CD4-positive, alpha-beta T cell (primary cell): ENCODE measurements at regions not wholly inside any gene's neighbourhood (a gene's known extent, or its start where the extent isn't known, plus 50 kb on each side); places are given as distances from the start of the nearest gene placed in this dataset.
"Not testable (repeated sequence)": the region's sequence is repeated elsewhere in the genome, so short reads cannot be mapped to it uniquely, and the experiment has no call there.

Experiments
- ATAC-seq: fragments of 200-7000 bp; cut with Tn5 transposase; one replicate; pipeline ENCODE4 v1.10.0; 2022; ENCODE audit warnings: mild to moderate bottlenecking; ENCODE audit not compliant: poor library complexity
- CTCF ChIA-PET: fragments of 350-600 bp; sonication (Branson Sonifier 250); formaldehyde crosslinking; loops from one replicate; lab custom pipeline; 2021; ENCODE audit warnings: antibody characterized with exemption, inconsistent platforms; lab: Charles Lee
- POLR2A ChIA-PET: fragments of 350-600 bp; sonication (Branson Sonifier 250); formaldehyde crosslinking; loops from one replicate; lab custom pipeline; 2021; ENCODE audit warnings: antibody characterized with exemption, inconsistent platforms; lab: Charles Lee
- DNase-seq, 14 experiments: peaks; one replicate each; pipeline ENCODE4 v3.0.0-alpha.2; 2013 to 2020; ENCODE audit warnings: mixed read lengths in 2 of 14
- H3K27ac ChIP-seq, 2 donors: one replicate each; pipeline versions ENCODE4 v1.5.1 to v1.7.0; 2013; ENCODE audit warnings: low read length in 2 of 2, low read depth in 1 of 2, mild to moderate bottlenecking in 1 of 2
- H3K27me3 ChIP-seq, 2 experiments: 1 replicate in 1 of 2; 2 replicates in 1 of 2; pipeline versions ENCODE4 v1.6.1 to v1.7.0; 2013; ENCODE audit warnings: low read length in 2 of 2, control low read depth in 1 of 2, mild to moderate bottlenecking in 1 of 2, moderate library complexity in 1 of 2; ENCODE audit not compliant: insufficient read depth in 2 of 2, control insufficient read depth in 1 of 2
- H3K36me3 ChIP-seq: one replicate; pipeline ENCODE4 v1.6.1; 2013; ENCODE audit warnings: low read length, control low read depth; ENCODE audit not compliant: insufficient read depth
- H3K4me1 ChIP-seq: one replicate; pipeline ENCODE4 v1.6.1; 2013; ENCODE audit warnings: low read length, control low read depth; ENCODE audit not compliant: insufficient read depth
- H3K4me3 ChIP-seq: one replicate; pipeline ENCODE4 v1.5.1; 2013; ENCODE audit warnings: mild to moderate bottlenecking, low read length, moderate library complexity
- H3K9me3 ChIP-seq, 2 experiments: 1 replicate in 1 of 2; 2 replicates in 1 of 2; pipeline versions ENCODE4 v1.6.1 to v1.7.0; 2013; ENCODE audit warnings: low read length in 2 of 2, mild to moderate bottlenecking in 2 of 2, control low read depth in 1 of 2, moderate library complexity in 1 of 2; ENCODE audit not compliant: control insufficient read depth in 1 of 2, insufficient read depth in 1 of 2
- H3K27ac Mint-ChIP-seq: one replicate; pipeline ENCODE4 v1.8.0; 2020; ENCODE audit warnings: mixed read lengths
- H3K27me3 Mint-ChIP-seq: one replicate; pipeline ENCODE4 v1.8.0; 2021; ENCODE audit warnings: mixed read lengths
- H3K36me3 Mint-ChIP-seq: one replicate; pipeline ENCODE4 v1.8.0; 2021; ENCODE audit warnings: low read depth, mixed read lengths
- H3K4me1 Mint-ChIP-seq: one replicate; pipeline ENCODE4 v1.8.0; 2021; ENCODE audit warnings: low read depth, mixed read lengths
- H3K4me3 Mint-ChIP-seq: one replicate; pipeline ENCODE4 v1.8.0; 2020; ENCODE audit warnings: mild to moderate bottlenecking, mixed read lengths
- H3K9me3 Mint-ChIP-seq: one replicate; pipeline ENCODE4 v1.8.0; 2020; ENCODE audit warnings: mixed read lengths
- intact Hi-C, 2 experiments: fragments of 100-400 bp; cut with DNase I in 1 of 2; cut with micrococcal nuclease in 1 of 2; formaldehyde crosslinking; loops; one replicate each; pipeline versions ENCODE4 v1.15.1 to v1.9.0; 2023 to 2025; cut with DNase I, micrococcal nuclease
- TF ChIP-seq, protein P1 (sequence below): fragments of 200-600 bp; IDR thresholded peaks from one replicate; pipeline ENCODE4 v1.8.0; 2022; ENCODE audit warnings: antibody characterized with exemption, mild to moderate bottlenecking

DNA sequence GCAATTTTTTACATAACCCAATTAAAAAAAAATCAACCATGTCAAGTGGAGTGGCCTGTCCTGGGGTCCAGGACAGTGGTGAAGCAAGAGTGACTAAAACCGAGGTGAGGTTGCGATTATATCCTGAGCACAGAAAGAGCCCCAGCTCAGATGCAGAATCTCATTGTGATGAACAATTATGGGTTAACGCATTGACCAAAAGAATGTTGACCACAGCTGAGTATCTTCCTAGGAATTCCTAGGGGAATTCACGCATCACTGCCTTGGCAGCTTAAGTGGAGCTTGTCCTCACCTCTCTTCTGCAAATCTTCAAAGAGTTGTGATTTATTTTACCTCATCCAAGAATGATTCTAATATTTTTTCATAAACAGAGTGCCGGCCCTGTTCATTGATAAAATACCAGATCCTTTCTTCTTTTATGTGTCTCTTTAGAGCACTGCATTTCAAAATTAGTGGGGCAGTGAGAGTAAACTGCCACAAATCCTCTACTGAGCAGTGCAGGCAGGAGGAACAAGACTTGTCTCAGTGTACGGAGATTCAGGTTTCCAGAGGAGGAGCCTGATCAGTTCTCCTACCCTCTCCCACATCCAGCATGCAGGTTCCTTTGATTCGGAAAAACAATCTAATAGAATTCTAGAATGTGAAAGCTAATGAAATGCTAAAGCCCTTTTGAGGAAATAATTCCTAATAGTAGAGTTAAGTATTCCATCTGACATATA lies 60.1 kb upstream of the ZNF184 start:
- CTCF ChIA-PET: interaction anchor here (1.0 kb wide), 1 partner anchor 10 kb away, joined by 3 read pairs; no protein-coding TSS in a partner anchor
- Mint-ChIP-seq H3K4me3 (no peak overlapping the region), H3K36me3 (no peaks in the 10 kb centered on the region), H3K9me3 (no peaks in the 10 kb centered on the region), H3K27me3 (peaks cover 78% of the 10 kb centered on the region), H3K4me1 (no peaks in the 10 kb centered on the region), H3K27ac (no peak overlapping the region)
- no peak for ATAC-seq
- intact Hi-C loops: no loop called here
- Histone ChIP-seq H3K27me3 (peaks cover 10 to 33% of the 10 kb centered on the region in 2 experiments), H3K4me3 (no peak overlapping the region), H3K9me3 (no peaks in the 10 kb centered on the region), H3K4me1 (no peaks in the 10 kb centered on the region), H3K36me3 (no peaks in the 10 kb centered on the region), H3K27ac (no peak overlapping the region)
- no peak for DNase-seq
- POLR2A ChIA-PET: interaction anchor here (0.6 kb wide), 1 partner anchor 29 kb away, joined by 3 read pairs; no protein-coding TSS in a partner anchor
- TF ChIP-seq, protein P1, sequence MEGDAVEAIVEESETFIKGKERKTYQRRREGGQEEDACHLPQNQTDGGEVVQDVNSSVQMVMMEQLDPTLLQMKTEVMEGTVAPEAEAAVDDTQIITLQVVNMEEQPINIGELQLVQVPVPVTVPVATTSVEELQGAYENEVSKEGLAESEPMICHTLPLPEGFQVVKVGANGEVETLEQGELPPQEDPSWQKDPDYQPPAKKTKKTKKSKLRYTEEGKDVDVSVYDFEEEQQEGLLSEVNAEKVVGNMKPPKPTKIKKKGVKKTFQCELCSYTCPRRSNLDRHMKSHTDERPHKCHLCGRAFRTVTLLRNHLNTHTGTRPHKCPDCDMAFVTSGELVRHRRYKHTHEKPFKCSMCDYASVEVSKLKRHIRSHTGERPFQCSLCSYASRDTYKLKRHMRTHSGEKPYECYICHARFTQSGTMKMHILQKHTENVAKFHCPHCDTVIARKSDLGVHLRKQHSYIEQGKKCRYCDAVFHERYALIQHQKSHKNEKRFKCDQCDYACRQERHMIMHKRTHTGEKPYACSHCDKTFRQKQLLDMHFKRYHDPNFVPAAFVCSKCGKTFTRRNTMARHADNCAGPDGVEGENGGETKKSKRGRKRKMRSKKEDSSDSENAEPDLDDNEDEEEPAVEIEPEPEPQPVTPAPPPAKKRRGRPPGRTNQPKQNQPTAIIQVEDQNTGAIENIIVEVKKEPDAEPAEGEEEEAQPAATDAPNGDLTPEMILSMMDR: no peak

GRCh38 chr6:27531772-27532459 lies 59.0 kb upstream of the ZNF184 start:
- Mint-ChIP-seq H3K4me1 (no peaks in the 10 kb centered on the region), H3K27me3 (peaks cover 72% of the 10 kb centered on the region), H3K9me3 (no peaks in the 10 kb centered on the region), H3K36me3 (no peaks in the 10 kb centered on the region), H3K27ac (no peak overlapping the region), H3K4me3 (no peak overlapping the region)
- no peak for DNase-seq
- Histone ChIP-seq H3K4me1 (no peaks in the 10 kb centered on the region), H3K36me3 (no peaks in the 10 kb centered on the region), H3K27me3 (peaks cover 6 to 33% of the 10 kb centered on the region in 2 experiments), H3K4me3 (no peak overlapping the region), H3K9me3 (no peaks in the 10 kb centered on the region), H3K27ac (no peak overlapping the region)
- no peak for ATAC-seq
- TF ChIP-seq, protein P1: no peak
- CTCF ChIA-PET: no interaction called here
- POLR2A ChIA-PET: no interaction called here
- intact Hi-C loops: no loop called here

DNA sequence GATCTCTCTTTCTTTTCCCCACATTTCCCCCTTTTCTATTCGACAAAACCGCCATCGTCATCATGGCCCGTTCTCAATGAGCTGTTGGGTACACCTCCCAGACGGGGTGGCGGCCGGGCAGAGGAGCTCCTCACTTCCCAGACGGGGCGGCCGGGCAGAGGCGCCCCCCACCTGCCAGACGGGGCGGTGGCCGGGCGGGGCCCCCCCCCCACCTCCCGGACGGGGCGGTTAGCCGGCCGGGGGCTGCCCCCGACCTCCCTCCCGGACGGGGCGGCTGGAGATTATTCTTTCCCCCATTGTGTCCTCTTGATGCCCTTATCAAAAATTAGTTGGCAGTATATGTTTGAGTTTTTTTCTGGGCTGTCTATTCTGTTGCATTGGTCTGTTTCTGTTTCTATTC lies 56.9 kb upstream of the ZNF184 start:
- H3K27ac ChIP-seq, H3K4me1 ChIP-seq, DNase-seq, H3K9me3 Mint-ChIP-seq, H3K27ac Mint-ChIP-seq, H3K9me3 ChIP-seq, H3K36me3 ChIP-seq, H3K4me3 ChIP-seq, POLR2A ChIA-PET, H3K4me3 Mint-ChIP-seq, intact Hi-C loops, ATAC-seq, H3K36me3 Mint-ChIP-seq, H3K4me1 Mint-ChIP-seq: not testable (repeated sequence)
- peaks cover 5 to 28% of the 10 kb centered on the region in 2 experiments for H3K27me3 ChIP-seq
- peaks cover 60% of the 10 kb centered on the region for H3K27me3 Mint-ChIP-seq
- CTCF ChIA-PET: interaction anchor here (0.7 kb wide), 1 partner anchor 157 kb away, joined by 3 read pairs; no protein-coding TSS in a partner anchor
